SHP77 treated with DMSO at 0.1 percent for 48 hours (cell line): ENCODE measurements at regions not wholly inside any gene's neighbourhood (a gene's known extent, or its start where the extent isn't known, plus 50 kb on each side); places are given as distances from the start of the nearest gene placed in this dataset.
"Not testable (repeated sequence)": the region's sequence is repeated elsewhere in the genome, so short reads cannot be mapped to it uniquely, and the experiment has no call there.

Experiments used
- DNase-seq: peaks from one replicate; lab custom pipeline; 2025; lab: John Stamatoyannopoulos, UW

DNA sequence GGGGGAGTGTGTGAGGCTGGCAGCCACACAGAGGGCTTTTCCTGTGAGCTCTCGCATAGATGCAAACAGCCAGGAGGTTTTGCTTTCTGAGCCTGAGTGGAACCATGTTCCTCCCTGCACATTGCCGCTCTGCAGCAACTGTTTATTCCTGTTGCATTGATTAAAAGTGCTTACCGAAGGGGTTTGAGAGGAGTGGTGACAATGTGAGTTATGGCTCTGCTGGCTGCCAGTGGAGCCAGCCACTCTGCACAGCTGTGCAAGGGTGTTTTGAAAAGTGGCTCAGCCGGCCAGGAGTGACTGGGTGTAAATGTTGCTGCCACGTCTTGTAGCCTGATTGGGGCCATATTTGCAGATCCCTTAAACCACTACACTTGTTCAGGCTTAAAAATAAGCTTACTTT is 114.9 kb upstream of the EEF2KMT start:
- not testable (repeated sequence) for DNase-seq

GRCh38 chr16:5207862-5208498 is 110.4 kb upstream of the EEF2KMT start:
- DNase-seq: not testable (repeated sequence)

- DNase-seq: no peak
Observed at GRCh38 chr16:5207001-5207523, 109.5 kb upstream of the EEF2KMT start.

DNA sequence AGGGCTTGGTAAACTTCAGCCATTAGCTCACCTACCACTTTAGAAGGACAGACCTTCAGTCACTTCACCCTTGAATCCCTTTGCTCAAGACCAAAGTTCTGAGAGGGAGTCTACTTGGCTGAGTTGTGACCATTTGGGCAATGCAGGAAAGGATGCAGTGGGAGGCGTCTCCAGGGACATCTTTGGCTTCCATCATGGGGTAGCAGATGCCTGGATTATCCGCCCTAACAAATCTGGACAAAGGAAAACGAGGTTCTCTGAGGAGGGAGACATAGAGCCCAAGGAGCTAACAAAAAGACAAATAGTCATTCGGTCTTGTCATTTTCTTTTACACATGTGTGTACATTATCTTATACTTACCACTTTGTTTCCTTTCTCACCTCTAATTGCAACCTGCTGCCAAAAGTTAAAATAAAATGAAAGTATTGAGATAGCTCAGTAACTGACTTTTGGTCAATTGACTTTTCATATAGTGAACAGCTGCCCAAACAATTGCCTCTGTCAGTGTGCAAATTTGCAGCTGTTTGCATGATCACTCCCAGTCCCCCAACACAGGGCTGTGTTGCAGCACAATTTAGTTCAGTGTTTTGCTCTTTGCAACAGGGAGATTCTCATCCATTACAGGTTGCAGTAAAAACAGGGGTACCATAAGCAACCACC is 108.9 kb upstream of the EEF2KMT start:
- no peak for DNase-seq

GRCh38 chr16:5205361-5206040 is 107.9 kb upstream of the EEF2KMT start:
- no peak for DNase-seq

DNA sequence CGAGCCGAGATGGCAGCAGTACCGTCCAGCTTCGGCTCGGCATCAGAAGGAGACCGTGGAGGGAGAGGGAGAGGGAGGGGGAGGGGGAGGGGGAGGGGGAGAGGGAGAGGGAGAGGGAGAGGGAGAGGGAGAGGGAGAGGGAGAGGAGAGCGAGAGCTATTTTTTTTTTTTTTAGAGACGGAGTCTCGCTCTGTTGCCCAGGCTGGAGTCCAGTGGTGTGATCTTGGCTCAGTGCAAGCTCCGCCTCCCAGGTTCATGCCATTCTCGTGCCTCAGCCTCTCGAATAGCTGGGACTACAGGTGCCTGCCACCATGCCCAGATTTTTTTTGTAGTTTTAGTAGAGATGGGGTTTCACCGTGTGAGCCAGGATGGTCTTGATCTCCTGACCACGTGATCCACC is 106.1 kb upstream of the EEF2KMT start:
- not testable (repeated sequence) for DNase-seq

DNA sequence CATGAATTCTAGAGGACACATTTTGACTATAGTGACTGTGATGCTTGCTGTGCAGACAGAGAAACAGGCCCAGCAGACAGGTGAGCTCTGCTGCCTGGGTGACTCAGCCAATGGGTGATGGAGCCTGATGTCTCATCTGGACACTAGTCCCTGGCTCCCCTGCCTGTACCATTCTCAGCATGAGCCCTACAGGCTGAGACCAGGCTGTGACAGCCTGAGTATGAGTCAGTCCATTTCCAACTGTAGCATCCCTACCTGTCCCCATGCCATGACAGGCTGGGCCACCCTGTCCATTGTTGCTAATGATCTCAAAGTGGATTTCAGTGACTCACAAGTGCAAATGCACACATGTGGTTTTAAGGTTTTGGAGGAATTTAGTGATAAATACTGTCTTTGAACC is 102.5 kb upstream of the EEF2KMT start:
- no peak for DNase-seq

DNA sequence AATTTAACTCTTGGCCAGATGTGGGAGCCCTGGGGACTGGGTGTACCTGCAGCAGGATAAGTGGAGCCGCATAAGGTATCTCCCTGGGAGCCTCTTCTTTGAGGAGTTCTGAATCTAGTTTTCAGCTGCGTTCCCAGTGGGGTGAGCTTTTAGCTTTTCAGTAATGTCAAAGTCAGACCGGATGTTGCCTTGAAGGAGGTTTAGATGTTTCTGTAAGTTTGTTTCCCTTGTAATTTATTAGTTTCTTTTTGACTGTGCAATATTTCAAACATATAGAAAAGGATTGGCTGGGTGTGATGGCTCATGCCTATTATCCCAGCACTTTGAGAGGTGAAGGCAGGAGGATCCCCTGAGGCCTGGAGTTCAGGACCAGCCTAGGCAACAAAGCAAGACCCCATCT is 98.6 kb upstream of the EEF2KMT start:
- DNase-seq: no peak

DNA sequence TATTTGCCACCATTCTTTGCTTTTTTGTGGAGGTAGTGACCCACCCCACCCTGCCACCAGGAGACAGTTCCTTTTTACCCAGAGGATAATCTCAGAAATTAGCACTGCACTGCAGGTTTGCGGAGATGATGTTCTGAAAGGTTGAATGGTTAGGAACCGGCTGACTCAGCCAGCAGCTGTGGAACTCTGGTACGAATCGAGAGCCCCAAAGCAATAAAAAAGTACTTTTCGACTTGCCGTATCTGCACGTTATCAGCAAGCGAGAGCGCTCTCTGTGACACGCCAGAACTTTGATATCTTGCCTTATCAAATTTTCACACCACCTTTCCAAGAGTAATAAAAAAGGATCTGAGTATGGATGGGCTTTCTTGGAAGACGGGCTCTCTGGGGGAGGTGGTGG is 96.3 kb upstream of the EEF2KMT start:
- no peak for DNase-seq

- no peak for DNase-seq
Observed at GRCh38 chr16:5188989-5189352, 91.4 kb upstream of the EEF2KMT start.

- DNase-seq: no peak
Observed at GRCh38 chr16:5188318-5188988, 90.9 kb upstream of the EEF2KMT start.

DNA sequence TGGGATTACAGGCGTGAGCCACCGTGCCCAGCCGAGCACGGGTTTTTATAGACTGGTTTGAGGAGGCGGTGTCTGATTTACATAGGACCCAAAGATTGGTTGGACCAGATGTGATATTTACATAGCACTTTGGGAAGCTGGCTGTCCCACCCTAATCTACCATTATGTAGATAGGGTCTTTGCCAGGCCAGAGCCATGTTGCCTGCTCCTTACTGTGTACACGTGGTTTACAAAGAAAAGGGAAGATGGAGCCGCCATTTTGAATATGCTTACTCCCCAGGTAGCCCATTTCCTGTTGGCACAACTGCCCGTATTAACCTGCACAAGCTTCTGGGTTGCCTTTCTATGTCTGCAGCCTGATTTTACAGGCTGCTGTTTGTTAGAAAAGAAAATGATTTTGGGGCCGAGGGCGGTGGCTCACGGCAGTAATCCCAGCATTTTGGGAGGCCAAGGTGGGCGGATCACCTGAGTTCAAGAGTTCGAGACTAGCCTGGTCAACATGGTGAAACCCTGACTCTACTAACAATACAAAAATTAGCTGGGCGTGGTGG is 89.9 kb upstream of the EEF2KMT start:
- no peak for DNase-seq

DNA sequence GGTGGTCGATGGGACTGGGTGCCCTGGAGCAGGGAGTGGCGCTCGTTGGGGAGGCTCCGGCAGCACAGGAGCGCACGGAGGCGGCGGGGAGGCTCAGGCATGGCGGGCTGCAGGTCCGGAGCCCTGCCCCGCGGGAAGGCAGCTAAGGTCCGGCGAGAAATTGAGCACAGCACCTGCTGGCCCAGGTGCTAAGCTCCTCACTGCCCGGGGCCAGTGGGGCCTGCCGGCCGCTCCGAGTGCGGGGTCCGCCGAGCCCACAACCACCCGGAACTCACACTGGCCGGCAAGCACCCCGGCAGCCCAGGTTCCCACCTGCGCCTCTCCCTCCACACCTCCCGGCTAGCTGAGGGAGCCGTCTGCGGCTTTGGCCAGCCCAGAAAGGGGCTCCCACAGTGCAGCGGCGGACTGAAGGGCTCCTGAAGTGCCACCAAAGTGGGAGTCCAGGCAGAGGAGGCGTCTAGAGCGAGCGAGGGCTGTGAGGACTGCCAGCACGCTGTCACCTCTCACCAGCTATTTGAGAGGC is 88.8 kb upstream of the EEF2KMT start:
- no peak for DNase-seq

DNA sequence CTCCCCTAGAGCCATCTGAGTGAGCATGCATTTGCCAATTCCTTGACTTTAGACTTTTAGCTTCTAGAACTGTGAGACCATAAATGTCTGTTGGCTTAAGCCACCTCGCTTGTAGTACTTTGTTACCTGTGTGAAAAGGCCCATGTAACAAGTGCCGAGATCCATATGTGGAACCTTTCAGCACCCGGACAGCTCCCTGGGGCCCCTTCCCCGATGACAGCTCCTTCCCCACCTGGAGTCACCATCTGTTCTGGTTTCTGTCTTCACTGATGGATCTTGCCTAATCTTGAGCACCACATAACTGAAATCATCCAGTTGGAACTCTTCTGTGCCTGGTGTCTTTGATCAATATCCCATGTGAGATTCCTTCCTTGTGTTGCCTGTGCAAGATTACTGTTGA is 78.9 kb upstream of the EEF2KMT start:
- DNase-seq: no peak

DNA sequence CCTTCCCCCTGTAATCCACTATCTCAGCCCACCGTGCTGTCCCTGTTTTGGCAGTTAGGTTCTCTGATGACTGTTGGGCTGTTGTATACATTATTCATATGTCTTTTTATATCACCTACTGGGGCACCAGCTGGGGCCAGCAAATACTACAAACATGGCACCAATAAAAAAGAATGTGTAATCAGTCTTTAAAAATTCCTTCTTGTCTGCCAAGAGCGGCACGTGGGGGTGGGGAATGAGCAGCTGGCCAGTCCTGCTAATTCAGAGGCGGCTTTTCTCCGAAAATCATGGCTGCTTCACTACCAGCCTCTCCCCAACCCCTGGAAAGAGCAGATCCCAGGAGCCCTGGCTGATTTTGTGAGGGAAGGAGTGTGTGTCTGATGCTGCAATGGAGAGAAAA is 77.7 kb upstream of the EEF2KMT start:
- no peak for DNase-seq

DNA sequence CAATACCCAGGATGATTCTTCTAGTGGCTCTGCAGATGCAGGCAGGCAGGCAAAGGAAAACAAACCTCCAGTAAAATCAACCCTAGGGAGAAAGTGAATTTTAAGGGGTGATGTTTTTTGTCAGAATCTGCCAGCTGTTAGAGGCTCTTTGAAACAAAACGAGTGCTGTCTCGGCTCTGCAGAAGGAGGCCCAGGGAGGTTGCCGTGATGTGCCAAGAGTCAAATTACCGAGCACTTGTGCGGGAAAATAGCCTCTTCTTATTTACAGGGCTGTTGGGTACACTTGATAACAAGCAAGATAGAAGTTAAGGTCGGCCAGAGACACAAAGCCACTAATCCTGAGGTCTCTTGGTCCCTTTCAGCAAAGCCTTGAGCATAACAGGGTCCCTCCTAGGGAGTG is 68.9 kb upstream of the EEF2KMT start:
- no peak for DNase-seq

GRCh38 chr16:5165429-5165828 is 67.8 kb upstream of the EEF2KMT start:
- DNase-seq: not testable (repeated sequence)

DNA sequence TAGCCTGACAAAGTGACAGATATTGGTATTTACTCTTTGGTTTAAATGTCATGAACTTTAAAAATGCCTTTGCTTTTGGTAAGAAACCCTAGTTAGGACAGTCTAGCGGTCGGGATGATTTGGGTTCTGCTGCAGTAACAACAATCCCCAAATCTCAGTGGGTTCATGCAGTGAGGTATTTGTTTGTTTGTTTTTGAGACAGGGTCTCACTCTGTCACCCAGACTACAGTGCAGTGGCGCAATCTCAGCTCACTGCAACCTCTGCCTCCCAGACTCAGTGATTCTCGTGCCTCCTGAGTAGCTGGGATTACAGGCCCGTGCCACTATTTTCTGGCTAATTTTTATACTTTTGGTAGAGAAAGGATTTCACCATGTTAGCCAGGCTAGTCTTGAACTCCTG is 65.2 kb upstream of the EEF2KMT start:
- DNase-seq: not testable (repeated sequence)

GRCh38 chr16:5161888-5162287 is 64.3 kb upstream of the EEF2KMT start:
- not testable (repeated sequence) for DNase-seq

DNA sequence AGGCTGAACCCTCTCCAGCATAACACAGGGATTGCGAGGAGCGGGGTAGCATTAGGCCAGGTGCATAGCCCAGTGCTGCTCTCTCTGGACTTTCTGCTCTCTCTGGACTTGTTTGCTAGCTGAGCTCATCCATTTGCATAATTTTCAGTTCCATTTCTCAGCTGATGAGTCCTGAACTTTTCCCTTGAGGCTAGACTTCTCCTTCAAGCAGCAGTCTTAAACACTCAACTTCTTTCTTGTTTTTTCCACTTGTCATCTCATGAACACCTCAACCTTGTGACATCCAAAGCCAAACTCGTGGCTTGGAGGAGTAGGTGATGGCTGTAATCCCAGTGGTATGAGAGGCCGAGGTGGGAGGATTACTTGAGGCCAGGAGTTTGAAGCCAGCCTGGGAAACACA is 62.4 kb upstream of the EEF2KMT start:
- DNase-seq: not testable (repeated sequence)

- not testable (repeated sequence) for DNase-seq
Observed at GRCh38 chr16:5159537-5159936, 61.9 kb upstream of the EEF2KMT start.

- DNase-seq: no peak
Observed at GRCh38 chr16:5158494-5158893, 60.9 kb upstream of the EEF2KMT start.
